A549 (cell line): ENCODE measurements at regions not wholly inside any gene's neighbourhood (a gene's known extent, or its start where the extent isn't known, plus 50 kb on each side); places are given as distances from the start of the nearest gene placed in this dataset.

Source experiments
- BHLHE40 ChIP-seq: IDR thresholded peaks from 2 replicates; pipeline ENCODE4 v1.6.1; 2012; ENCODE audit warnings: low read depth, low read length, inconsistent platforms
- CHD2 ChIP-seq: fragments of 150-350 bp; IDR thresholded peaks from 2 replicates; pipeline ENCODE4 v1.6.1; 2014; ENCODE audit warnings: low read length; ENCODE audit not compliant: partially characterized antibody
- CTCF ChIP-seq: fragments of >200 bp; sonication (Bioruptor Twin); formaldehyde crosslinking; IDR thresholded peaks from 3 replicates; pipeline ENCODE4 v1.5.1; 2016
- GATA3 ChIP-seq: IDR thresholded peaks from 2 replicates; pipeline ENCODE4 v1.6.1; 2012; ENCODE audit warnings: borderline replicate concordance
- NR3C1 ChIP-seq: fragments of >200 bp; sonication (Bioruptor Twin); formaldehyde crosslinking; IDR thresholded peaks from 3 replicates; pipeline ENCODE4 v1.6.1; 2017
- RAD21 ChIP-seq, 2 experiments: fragments of >200 bp in 1 of 2; sonication (Bioruptor Twin) in 1 of 2; formaldehyde crosslinking in 1 of 2; IDR thresholded peaks in 1 of 2; conservative IDR thresholded peaks in 1 of 2; 2 replicates in 1 of 2; 3 replicates in 1 of 2; pipeline ENCODE4 v1.6.1; 2012 to 2018; ENCODE audit warnings: inconsistent platforms in 1 of 2
- REST ChIP-seq: fragments of 200-600 bp; sonication (generic); IDR thresholded peaks from 2 replicates; pipeline ENCODE4 v1.6.1; 2016; ENCODE audit warnings: antibody characterized with exemption, mild to moderate bottlenecking, moderate library complexity
- SMC3 ChIP-seq: fragments of >200 bp; sonication (Bioruptor Twin); formaldehyde crosslinking; IDR thresholded peaks from 3 replicates; pipeline ENCODE4 v1.6.1; 2018; ENCODE audit warnings: inconsistent platforms

- TF ChIP-seq CTCF: no peak
- no peak for TF ChIP-seq CHD2
- TF ChIP-seq RAD21 (conservative IDR thresholded peaks at IDR 0.05 in 1 of 2, IDR thresholded peaks at IDR 0.05 in 1 of 2): no peak
- no peak for TF ChIP-seq GATA3
- no peak for TF ChIP-seq REST
- TF ChIP-seq NR3C1: no peak
- no peak for TF ChIP-seq BHLHE40
- no peak for TF ChIP-seq SMC3
These were observed 134.1 kb upstream of the ZNF462 start for GRCh38 chr9:106728860-106729259.
